Pancreas (tissue), 10 donors: ENCODE measurements at regions not wholly inside any gene's neighbourhood (a gene's known extent, or its start where the extent isn't known, plus 50 kb on each side); places are given as distances from the start of the nearest gene placed in this dataset.

Experiments
- ATAC-seq, 4 donors: fragments of 200-7000 bp; cut with Tn5 transposase; one replicate each; pipeline versions ENCODE4 v1.8.0 to v1.9.1; 2020; ENCODE audit warnings: mild to moderate bottlenecking in 4 of 4, moderate library complexity in 4 of 4
- DNase-seq, 6 donors: peaks; one replicate each; pipeline ENCODE4 v3.0.0-alpha.2; 2020
- FAIRE-seq: peaks from 2 replicates; lab custom pipeline; 2012; peaks lifted over from hg19 to GRCh38; lab: Jason Lieb, UNC
- H3K27ac ChIP-seq, 4 donors: fragments of 200-600 bp; sonication (generic); 1 replicate in 3 of 4; 2 replicates in 1 of 4; pipeline versions ENCODE4 v1.5.0 to v1.8.0; 2020
- H3K27me3 ChIP-seq, 4 donors: fragments of 200-600 bp; one replicate each; pipeline ENCODE4 v1.8.0; 2021
- H3K36me3 ChIP-seq, 3 donors: fragments of 200-600 bp; sonication (generic) in 1 of 3; one replicate each; pipeline versions ENCODE4 v1.5.0 to v1.8.0; 2020 to 2021
- H3K4me1 ChIP-seq, 3 donors: fragments of 200-600 bp; one replicate each; pipeline ENCODE4 v1.8.0; 2021
- H3K4me3 ChIP-seq, 4 donors: fragments of 200-600 bp; sonication (generic) in 2 of 4; one replicate each; pipeline versions ENCODE4 v1.5.0 to v1.8.0; 2020 to 2021
- H3K9me3 ChIP-seq, 4 donors: fragments of 200-600 bp; one replicate each; pipeline ENCODE4 v1.8.0; 2021
- WGBS, 2 donors: extraction: QIAGEN DNeasy Blood & Tissue Kit; methylation state at CpG; one replicate each; pipeline ENCODE4 v1.1.7; 2013; 5-methylcytosine and 5-hydroxymethylcytosine counted together
- intact Hi-C, 3 donors: fragments of 100-400 bp; cut with DNase I; formaldehyde crosslinking; loops; one replicate each; pipeline versions ENCODE4 v1.11.1 to v1.14.2; 2022
- TF ChIP-seq, protein P1 (sequence below), 4 donors: fragments of 200-600 bp; sonication (generic) in 3 of 4; IDR thresholded peaks; one replicate each; pipeline versions ENCODE4 v1.5.0 to v1.8.0; 2021; ENCODE audit warnings: antibody characterized with exemption in 4 of 4
- donor health status: healthy with polysubstance abuse.
- donor health status: DM: no; HTN: no; CAD: no; lungs with moderate emphysema.
- donor health status: DM: no; HTN: no; CAD: no.
- donor health status: control.
- donor health status: control.
- donor health status: Bipolar disorder and iron deficiency.
- donor health status: DM: yes; HTN: yes; CAD: no.
- donor health status: DM: no; HTN: no; CAD: no.
- donor health status: DM: no; HTN: no; CAD: no.
- donor health status: DM: yes; HTN: yes; CAD: no.

- TF ChIP-seq, protein P1, sequence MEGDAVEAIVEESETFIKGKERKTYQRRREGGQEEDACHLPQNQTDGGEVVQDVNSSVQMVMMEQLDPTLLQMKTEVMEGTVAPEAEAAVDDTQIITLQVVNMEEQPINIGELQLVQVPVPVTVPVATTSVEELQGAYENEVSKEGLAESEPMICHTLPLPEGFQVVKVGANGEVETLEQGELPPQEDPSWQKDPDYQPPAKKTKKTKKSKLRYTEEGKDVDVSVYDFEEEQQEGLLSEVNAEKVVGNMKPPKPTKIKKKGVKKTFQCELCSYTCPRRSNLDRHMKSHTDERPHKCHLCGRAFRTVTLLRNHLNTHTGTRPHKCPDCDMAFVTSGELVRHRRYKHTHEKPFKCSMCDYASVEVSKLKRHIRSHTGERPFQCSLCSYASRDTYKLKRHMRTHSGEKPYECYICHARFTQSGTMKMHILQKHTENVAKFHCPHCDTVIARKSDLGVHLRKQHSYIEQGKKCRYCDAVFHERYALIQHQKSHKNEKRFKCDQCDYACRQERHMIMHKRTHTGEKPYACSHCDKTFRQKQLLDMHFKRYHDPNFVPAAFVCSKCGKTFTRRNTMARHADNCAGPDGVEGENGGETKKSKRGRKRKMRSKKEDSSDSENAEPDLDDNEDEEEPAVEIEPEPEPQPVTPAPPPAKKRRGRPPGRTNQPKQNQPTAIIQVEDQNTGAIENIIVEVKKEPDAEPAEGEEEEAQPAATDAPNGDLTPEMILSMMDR (IDR thresholded peaks at IDR 0.05): no peak
- Histone ChIP-seq H3K4me1 (no peaks in the 10 kb centered on the region), H3K9me3 (no peaks in the 10 kb centered on the region), H3K4me3 (no peak overlapping the region), H3K27me3 (no peaks in the 10 kb centered on the region), H3K27ac (peak overlapping the region in 3 of 4 donors; percentile 22 to 73 (median 57)), H3K36me3 (no peaks in the 10 kb centered on the region)
- WGBS, 2 donors: 31 to 43% methylated on average over 13 of the region's 13 CpGs
- DNase-seq (no peak), ATAC-seq (peak; percentile 49 to 76 (median 68)), FAIRE-seq (no peak)
- intact Hi-C loops: no loop called here
Observed at GRCh38 chrX:136933611-136934145, 53.2 kb upstream of the RBMX start.

GRCh38 chrX:136931661-136932060, 51.1 kb upstream of the RBMX start:
- ATAC-seq (peak; percentile 56 to 70 (median 62)), DNase-seq (peak in 1 of 6 donors; percentile 20), FAIRE-seq (no peak)
- intact Hi-C loops: no loop called here
- H3K4me1 ChIP-seq: no peaks in the 10 kb centered on the region
- no peaks in the 10 kb centered on the region for H3K27me3 ChIP-seq
- 42% methylated on average over 6 of the region's 6 CpGs for WGBS, 2 donors
- H3K4me3 ChIP-seq: no peak overlapping the region
- H3K36me3 ChIP-seq: no peaks in the 10 kb centered on the region
- TF ChIP-seq, protein P1 (IDR thresholded peaks at IDR 0.05): no peak
- no peaks in the 10 kb centered on the region for H3K9me3 ChIP-seq
- H3K27ac ChIP-seq: peak overlapping the region in 3 of 4 donors; percentile 48 to 82 (median 73)
